ENCODE measurements at regions not wholly inside any gene's neighbourhood (a gene's known extent, or its start where the extent isn't known, plus 50 kb on each side); places are given as distances from the start of the nearest gene placed in this dataset.

- no peak for TF ChIP-seq CTCF (IDR thresholded peaks at IDR 0.05)
- TF ChIP-seq POLR2A (IDR thresholded peaks at IDR 0.05) = no peak
Observed at GRCh38 chr3:177831361-177831760, 634.1 kb upstream of the TBL1XR1 start.

All from testis (tissue), 2 donors.